GM23338 (cell line): ENCODE measurements at regions not wholly inside any gene's neighbourhood (a gene's known extent, or its start where the extent isn't known, plus 50 kb on each side); places are given as distances from the start of the nearest gene placed in this dataset.

Source experiments
- CTCF ChIP-seq, 2 experiments: fragments of 200-600 bp in 1 of 2; sonication (generic) in 1 of 2; conservative IDR thresholded peaks; 2 replicates each; pipeline versions ENCODE4 v1.5.1 to v1.6.1; 2016 to 2017; ENCODE audit warnings: antibody characterized with exemption in 2 of 2, low read depth in 2 of 2, mild to moderate bottlenecking in 2 of 2, moderate library complexity in 1 of 2
- POLR2AphosphoS5 ChIP-seq: IDR thresholded peaks from 2 replicates; pipeline ENCODE4 v1.6.1; 2016; ENCODE audit warnings: antibody characterized with exemption, low read depth

GRCh38 chr4:177033632-177034031, 240.9 kb upstream of the VEGFC start:
- TF ChIP-seq CTCF (conservative IDR thresholded peaks at IDR 0.05; ENCODE audit: low read depth in 2 of 2): no peak
- no peak for TF ChIP-seq POLR2AphosphoS5
